Upper lobe of left lung (tissue), 6 donors: ENCODE measurements at regions not wholly inside any gene's neighbourhood (a gene's known extent, or its start where the extent isn't known, plus 50 kb on each side); places are given as distances from the start of the nearest gene placed in this dataset.
"Not testable (repeated sequence)": the region's sequence is repeated elsewhere in the genome, so short reads cannot be mapped to it uniquely, and the experiment has no call there.

Source experiments
- ATAC-seq, 2 donors: fragments of 200-7000 bp; cut with Tn5 transposase; one replicate each; pipeline ENCODE4 v1.9.1; 2022; ENCODE audit warnings: mild to moderate bottlenecking in 2 of 2, moderate library complexity in 2 of 2; ENCODE audit not compliant: low FRiP score in 2 of 2
- DNase-seq, 2 donors: peaks; one replicate each; pipeline ENCODE4 v3.0.0-alpha.2; 2019 to 2020
- H3K27ac ChIP-seq, 4 donors: fragments of 200-600 bp; sonication (generic); one replicate each; pipeline ENCODE4 v1.5.1; 2016 to 2019
- H3K27me3 ChIP-seq, 4 donors: fragments of 200-600 bp; sonication (generic); one replicate each; pipeline ENCODE4 v1.5.1; 2017 to 2019
- H3K36me3 ChIP-seq, 4 donors: fragments of 200-600 bp; sonication (generic); one replicate each; pipeline ENCODE4 v1.5.1; 2016 to 2019
- H3K4me1 ChIP-seq, 4 donors: fragments of 200-600 bp; sonication (generic); one replicate each; pipeline ENCODE4 v1.5.1; 2018 to 2019
- H3K4me3 ChIP-seq, 4 donors: fragments of 200-600 bp; sonication (generic); one replicate each; pipeline ENCODE4 v1.5.1; 2017 to 2019; ENCODE audit warnings: mild to moderate bottlenecking in 2 of 4, moderate library complexity in 1 of 4
- H3K9me3 ChIP-seq, 4 donors: fragments of 200-600 bp; sonication (generic); one replicate each; pipeline ENCODE4 v1.5.1; 2018 to 2019
- POLR2A ChIP-seq, 4 donors: fragments of 450-650 bp; IDR thresholded peaks; one replicate each; pipeline ENCODE4 v1.5.1; 2016 to 2017; ENCODE audit warnings: antibody characterized with exemption in 4 of 4, mild to moderate bottlenecking in 2 of 4
- POLR2AphosphoS5 ChIP-seq, 2 donors: sonication (generic); formaldehyde crosslinking; IDR thresholded peaks; one replicate each; pipeline ENCODE4 v1.5.1; 2017; ENCODE audit warnings: antibody characterized with exemption in 2 of 2
- WGBS, 2 donors: methylation state at CpG; one replicate each; pipeline ENCODE4 v1.1.5; 2017 to 2018; 5-methylcytosine and 5-hydroxymethylcytosine counted together
- TF ChIP-seq, protein P1 (sequence below), 6 experiments: fragments of 450-650 bp in 4 of 6; fragments of 200-600 bp in 2 of 6; sonication (generic) in 2 of 6; IDR thresholded peaks; one replicate each; pipeline ENCODE4 v1.5.1; 2016 to 2019; ENCODE audit warnings: antibody characterized with exemption in 6 of 6
- donor health status: DM: no; HTN: no; CAD: no; lungs with moderate emphysema.
- donor health status: DM: no; HTN: yes; CAD: no; lungs with severe emphysema.

DNA sequence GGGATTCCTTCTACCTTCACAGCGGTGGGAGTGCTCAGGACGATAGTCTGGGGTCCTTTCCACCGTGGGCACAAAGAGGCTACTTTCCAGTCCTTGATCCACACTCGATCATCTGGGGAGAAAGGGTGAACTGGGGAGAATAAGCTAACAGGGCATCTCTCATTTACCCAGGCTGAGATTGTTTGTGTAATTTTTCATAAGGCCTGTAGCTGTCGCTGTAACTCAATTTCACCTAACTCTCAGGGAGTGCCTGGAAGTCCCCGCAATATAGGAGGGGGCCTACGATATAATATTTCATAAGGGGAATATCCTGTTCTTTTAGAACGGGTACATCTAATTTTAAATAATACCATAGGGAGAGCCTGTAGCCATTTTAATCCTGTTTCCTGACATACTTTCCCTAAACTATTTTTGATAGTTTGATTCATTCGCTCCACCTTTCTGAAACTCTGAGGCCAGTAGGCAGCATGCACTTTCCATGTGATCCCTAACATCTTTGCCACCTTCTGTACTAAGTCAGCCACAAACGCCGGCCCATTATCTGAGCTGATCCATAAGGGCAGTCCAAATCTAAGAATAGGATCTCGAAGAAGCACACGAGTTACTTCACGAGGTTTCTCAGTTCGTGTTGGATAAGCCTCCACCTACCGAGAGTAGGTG lies 127.2 kb upstream of the CCZ1B start:
- ATAC-seq, DNase-seq, H3K9me3 ChIP-seq, H3K4me1 ChIP-seq, H3K36me3 ChIP-seq, H3K27me3 ChIP-seq: not testable (repeated sequence)
- TF ChIP-seq, protein P1, sequence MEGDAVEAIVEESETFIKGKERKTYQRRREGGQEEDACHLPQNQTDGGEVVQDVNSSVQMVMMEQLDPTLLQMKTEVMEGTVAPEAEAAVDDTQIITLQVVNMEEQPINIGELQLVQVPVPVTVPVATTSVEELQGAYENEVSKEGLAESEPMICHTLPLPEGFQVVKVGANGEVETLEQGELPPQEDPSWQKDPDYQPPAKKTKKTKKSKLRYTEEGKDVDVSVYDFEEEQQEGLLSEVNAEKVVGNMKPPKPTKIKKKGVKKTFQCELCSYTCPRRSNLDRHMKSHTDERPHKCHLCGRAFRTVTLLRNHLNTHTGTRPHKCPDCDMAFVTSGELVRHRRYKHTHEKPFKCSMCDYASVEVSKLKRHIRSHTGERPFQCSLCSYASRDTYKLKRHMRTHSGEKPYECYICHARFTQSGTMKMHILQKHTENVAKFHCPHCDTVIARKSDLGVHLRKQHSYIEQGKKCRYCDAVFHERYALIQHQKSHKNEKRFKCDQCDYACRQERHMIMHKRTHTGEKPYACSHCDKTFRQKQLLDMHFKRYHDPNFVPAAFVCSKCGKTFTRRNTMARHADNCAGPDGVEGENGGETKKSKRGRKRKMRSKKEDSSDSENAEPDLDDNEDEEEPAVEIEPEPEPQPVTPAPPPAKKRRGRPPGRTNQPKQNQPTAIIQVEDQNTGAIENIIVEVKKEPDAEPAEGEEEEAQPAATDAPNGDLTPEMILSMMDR (IDR thresholded peaks at IDR 0.05) = peak in 4 of 6 experiments; percentile 25 to 33 (median 28)
- peak overlapping the region in 3 of 4 donors; percentile 49 to 75 (median 53) for H3K27ac ChIP-seq
- 33 to 37% methylated on average over 15 to 16 of the region's 16 CpGs for WGBS, 2 donors
- H3K4me3 ChIP-seq = peak overlapping the region in 1 of 4 donors; percentile 20

DNA sequence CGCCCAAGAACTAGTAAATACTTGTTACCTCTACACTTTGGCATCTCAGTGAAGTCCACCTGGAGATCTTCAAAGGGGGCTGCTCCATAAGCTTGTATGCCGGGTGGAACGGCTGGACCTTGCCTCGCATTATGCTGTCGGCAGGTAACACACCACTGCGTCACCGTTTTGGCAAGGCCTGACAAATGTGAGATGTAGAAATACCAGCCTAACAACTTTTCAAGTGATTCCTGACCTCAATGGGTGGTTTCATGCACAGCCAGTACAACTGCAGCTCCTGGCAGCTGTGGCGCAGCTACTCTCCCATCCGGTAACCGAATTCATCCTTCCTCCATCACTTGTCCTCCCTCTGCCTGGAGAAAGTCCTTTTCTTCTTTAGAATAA lies 127.7 kb upstream of the CCZ1B start:
- WGBS, 2 donors = 48 to 72% methylated on average over 3 to 10 of the region's 10 CpGs
- peak in 1 of 2 donors; percentile 40 for DNase-seq
- not testable (repeated sequence) for H3K36me3 ChIP-seq, H3K9me3 ChIP-seq, H3K4me1 ChIP-seq, H3K27me3 ChIP-seq, ATAC-seq
- peak overlapping the region in 3 of 4 donors; percentile 49 to 75 (median 53) for H3K27ac ChIP-seq
- H3K4me3 ChIP-seq = peak overlapping the region in 1 of 4 donors; percentile 20
- TF ChIP-seq POLR2AphosphoS5 (IDR thresholded peaks at IDR 0.05) = peak in 1 of 2 donors; percentile 16
- TF ChIP-seq POLR2A (IDR thresholded peaks at IDR 0.05) = peak in 1 of 4 donors; percentile 25

DNA sequence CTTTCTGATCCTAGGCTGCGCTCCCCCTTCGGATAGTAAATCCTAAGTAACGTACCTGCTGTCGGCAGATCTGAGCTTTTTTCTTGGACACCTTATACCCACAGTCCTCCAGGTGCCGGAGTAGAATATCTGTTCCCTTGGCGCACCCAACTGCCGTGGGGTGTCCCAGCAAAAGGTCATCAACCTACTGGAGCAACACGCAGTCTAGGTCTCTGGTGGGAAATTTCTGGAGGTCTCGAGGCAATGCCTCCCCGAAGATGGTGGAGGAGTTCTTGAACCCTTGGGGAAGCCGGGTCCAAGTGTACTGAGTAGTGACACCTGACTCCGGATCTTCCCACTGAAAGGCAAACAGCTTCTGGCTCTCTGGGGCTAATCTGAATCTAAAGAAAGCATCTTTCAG lies 129.3 kb upstream of the CCZ1B start:
- H3K27ac ChIP-seq, H3K4me3 ChIP-seq, ATAC-seq, H3K27me3 ChIP-seq, H3K36me3 ChIP-seq, H3K4me1 ChIP-seq, DNase-seq, H3K9me3 ChIP-seq: not testable (repeated sequence)
- 90 to 92% methylated on average over 11 to 12 of the region's 12 CpGs for WGBS, 2 donors

DNA sequence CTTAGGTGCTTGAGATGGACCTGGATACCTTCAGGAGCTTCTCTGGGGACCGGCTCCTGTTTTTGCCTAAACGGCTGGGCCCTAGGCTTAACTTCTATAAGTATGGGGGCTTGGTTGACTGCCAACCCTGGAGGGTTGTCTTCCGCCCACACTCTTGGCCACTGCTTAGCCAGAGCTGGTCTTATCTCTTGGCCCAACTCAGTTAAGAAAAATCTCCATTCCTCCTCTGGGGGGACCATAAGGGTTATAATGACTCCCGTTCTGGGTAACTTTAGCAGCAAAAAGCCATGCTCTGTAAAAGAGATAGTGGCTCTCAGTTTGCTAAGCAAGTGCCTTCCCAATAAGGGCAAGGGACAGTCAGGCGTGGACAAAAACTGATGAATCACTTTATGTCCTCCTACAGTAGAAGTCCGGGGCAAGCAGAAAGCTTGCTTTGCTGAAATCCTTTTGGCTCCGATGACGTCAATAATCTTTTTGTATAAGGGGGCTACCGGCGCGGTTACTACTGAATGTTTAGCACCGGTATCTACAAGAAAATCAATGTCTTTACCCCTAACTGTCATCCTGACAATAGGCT lies 130.0 kb upstream of the CCZ1B start:
- not testable (repeated sequence) for H3K9me3 ChIP-seq, H3K27ac ChIP-seq, H3K36me3 ChIP-seq, H3K4me1 ChIP-seq, ATAC-seq, H3K27me3 ChIP-seq, DNase-seq, H3K4me3 ChIP-seq
- 72 to 76% methylated on average over 11 to 12 of the region's 12 CpGs for WGBS, 2 donors

- H3K4me1 ChIP-seq, H3K9me3 ChIP-seq, H3K36me3 ChIP-seq, H3K27me3 ChIP-seq, ATAC-seq, DNase-seq, H3K27ac ChIP-seq, H3K4me3 ChIP-seq: not testable (repeated sequence)
- 92 to 93% methylated on average over 14 to 15 of the region's 15 CpGs for WGBS, 2 donors
Observed at GRCh38 chr7:6958371-6958770, 132.3 kb upstream of the CCZ1B start.

DNA sequence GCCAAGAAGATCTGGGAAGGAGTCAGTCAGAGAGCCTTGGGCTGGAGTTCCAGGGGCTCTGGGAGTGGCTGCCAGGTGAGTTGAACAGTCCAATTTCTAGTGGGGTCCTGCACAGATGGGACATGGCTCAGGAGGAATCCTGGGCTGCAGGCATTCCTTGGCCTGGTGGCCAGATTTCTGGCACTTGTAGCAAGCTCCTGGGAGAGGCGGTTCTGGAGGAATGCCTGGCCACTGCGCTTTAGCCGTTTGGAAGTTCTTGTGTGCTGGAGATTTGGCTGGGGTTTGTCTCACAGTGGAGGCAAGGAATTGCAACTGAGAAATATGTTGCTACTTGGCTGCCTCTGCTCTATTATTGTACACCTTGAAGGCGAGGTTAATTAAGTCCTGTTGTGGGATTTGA lies 133.9 kb upstream of the CCZ1B start:
- not testable (repeated sequence) for H3K4me1 ChIP-seq, H3K27ac ChIP-seq, H3K27me3 ChIP-seq, H3K9me3 ChIP-seq, DNase-seq, H3K36me3 ChIP-seq, ATAC-seq, H3K4me3 ChIP-seq
- 85 to 95% methylated on average over 2 to 4 of the region's 4 CpGs for WGBS, 2 donors

GRCh38 chr7:6962871-6963270 lies 136.8 kb upstream of the CCZ1B start:
- not testable (repeated sequence) for H3K36me3 ChIP-seq, ATAC-seq, H3K27ac ChIP-seq, DNase-seq, H3K4me3 ChIP-seq, H3K27me3 ChIP-seq, H3K4me1 ChIP-seq, H3K9me3 ChIP-seq
- 63 to 64% methylated on average over 6 to 8 of the region's 8 CpGs for WGBS, 2 donors

GRCh38 chr7:6965051-6965450 lies 139.0 kb upstream of the CCZ1B start:
- not testable (repeated sequence) for H3K36me3 ChIP-seq, H3K9me3 ChIP-seq, H3K27ac ChIP-seq, H3K4me1 ChIP-seq, H3K4me3 ChIP-seq, H3K27me3 ChIP-seq, ATAC-seq
- 18 to 37% methylated on average over 6 of the region's 6 CpGs for WGBS, 2 donors
- TF ChIP-seq, protein P1 (IDR thresholded peaks at IDR 0.05) = peak in 4 of 6 experiments; percentile 9 to 62 (median 38)
- DNase-seq = peak in 1 of 2 donors; percentile 61

DNA sequence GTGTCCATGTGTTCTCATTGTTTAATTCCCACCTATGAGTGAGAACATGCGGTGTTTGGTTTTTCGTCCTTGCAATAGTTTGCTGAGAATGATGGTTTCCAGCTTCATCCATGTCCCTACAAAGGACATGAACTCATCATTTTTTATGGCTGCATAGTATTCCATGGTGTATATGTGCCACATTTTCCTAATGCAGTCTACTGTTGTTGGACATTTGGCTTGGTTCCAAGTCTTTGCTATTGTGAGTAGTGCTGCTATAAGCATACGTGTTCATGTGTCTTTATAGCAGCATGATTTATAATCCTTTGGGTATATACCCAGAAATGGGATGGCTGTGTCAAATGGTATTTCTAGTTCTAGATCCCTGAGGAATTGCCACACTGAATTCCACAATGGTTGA lies 144.1 kb upstream of the CCZ1B start:
- H3K4me3 ChIP-seq, H3K27ac ChIP-seq, H3K36me3 ChIP-seq, DNase-seq, H3K9me3 ChIP-seq, H3K27me3 ChIP-seq, H3K4me1 ChIP-seq, ATAC-seq: not testable (repeated sequence)
- WGBS, 2 donors = 92 to 94% methylated on average over 3 of the region's 3 CpGs

DNA sequence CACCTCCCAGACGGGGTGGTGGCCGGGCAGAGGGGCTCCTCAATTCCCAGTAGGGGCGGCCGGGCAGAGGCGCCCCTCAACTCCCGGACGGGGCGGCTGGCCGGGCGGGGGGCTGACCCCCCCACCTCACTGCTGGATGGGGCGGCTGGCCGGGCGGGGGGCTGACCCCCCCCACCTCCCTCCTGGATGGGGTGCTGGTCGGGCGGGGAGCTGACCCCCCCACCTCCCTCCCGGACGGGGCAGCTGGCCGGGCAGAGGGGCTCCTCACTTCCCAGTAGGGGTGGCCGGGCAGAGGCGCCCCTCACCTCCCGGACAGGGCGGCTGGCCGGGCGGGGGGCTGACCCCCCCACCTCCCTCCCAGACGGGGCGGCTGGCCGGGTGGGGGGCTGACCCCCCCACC lies 148.8 kb upstream of the CCZ1B start:
- not testable (repeated sequence) for H3K36me3 ChIP-seq, ATAC-seq, H3K4me3 ChIP-seq, H3K9me3 ChIP-seq, H3K27ac ChIP-seq, H3K4me1 ChIP-seq, H3K27me3 ChIP-seq
- WGBS, 2 donors = 83 to 100% methylated on average over 4 to 8 of the region's 27 CpGs
- peak in 1 of 2 donors; percentile 50 for DNase-seq

DNA sequence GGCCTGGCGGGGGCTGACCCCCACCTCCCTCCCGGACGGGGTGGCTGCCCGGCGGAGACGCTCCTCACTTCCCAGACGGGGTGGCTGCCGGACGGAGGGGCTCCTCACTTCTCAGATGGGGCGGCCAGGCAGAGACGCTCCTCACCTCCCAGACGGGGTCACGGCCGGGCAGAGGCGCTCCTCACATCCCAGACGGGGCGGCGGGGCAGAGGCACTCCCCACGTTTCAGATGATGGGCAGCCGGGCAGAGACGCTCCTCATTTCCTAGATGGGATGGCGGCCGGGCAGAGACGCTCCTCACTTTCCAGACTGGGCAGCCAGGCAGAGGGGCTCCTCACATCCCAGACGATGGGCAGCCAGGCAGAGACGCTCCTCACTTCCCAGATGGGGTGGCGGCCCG lies 149.3 kb upstream of the CCZ1B start:
- not testable (repeated sequence) for H3K27me3 ChIP-seq, H3K4me3 ChIP-seq, H3K36me3 ChIP-seq, H3K9me3 ChIP-seq, H3K27ac ChIP-seq, H3K4me1 ChIP-seq, ATAC-seq
- 73% methylated on average over 5 of the region's 28 CpGs; no CpG with 5 or more reads in 1 of the 2 donors for WGBS, 2 donors
- peak in 1 of 2 donors; percentile 59 for DNase-seq
